AG04450 (cell line): ENCODE measurements at regions not wholly inside any gene's neighbourhood (a gene's known extent, or its start where the extent isn't known, plus 50 kb on each side); places are given as distances from the start of the nearest gene placed in this dataset.

ENCODE experiments used
- CTCF ChIA-PET: fragments of 300-600, 350-600 bp; formaldehyde crosslinking; extraction: SDS; loops from one replicate; lab custom pipeline; 2022; ENCODE audit warnings: antibody characterized with exemption, inconsistent platforms; lab: Charles Lee
- POLR2A ChIA-PET: fragments of 350-600 bp; formaldehyde crosslinking; extraction: SDS; loops from one replicate; lab custom pipeline; 2021; ENCODE audit warnings: antibody characterized with exemption, inconsistent platforms; lab: Yijun Ruan, JAX
- DNase-seq: peaks from one replicate; pipeline ENCODE4 v3.0.0-alpha.2; 2011; ENCODE audit warnings: low read depth, low spot score
- H3K27ac ChIP-seq: one replicate; pipeline ENCODE4 v1.5.1; 2012; ENCODE audit warnings: low read depth, low read length, control low read depth
- H3K27me3 ChIP-seq: one replicate; pipeline ENCODE4 v1.6.0; 2012; ENCODE audit warnings: low read length; ENCODE audit not compliant: control insufficient read depth, insufficient read depth
- H3K4me3 ChIP-seq: 2 replicates; pipeline ENCODE4 v1.5.1; 2011; ENCODE audit warnings: mild to moderate bottlenecking, low read depth, low read length, control low read depth
- H3K9me3 ChIP-seq: 2 replicates; pipeline ENCODE4 v1.5.1; 2012; ENCODE audit warnings: low read length; ENCODE audit not compliant: control insufficient read depth, insufficient read depth
- CTCF ChIP-seq: IDR thresholded peaks from 2 replicates; pipeline ENCODE4 v1.5.1; 2011; ENCODE audit warnings: low read depth, low read length, control low read depth, inconsistent platforms

GRCh38 chrX:38879631-38880220 is 78.5 kb downstream of the MID1IP1 start:
- no peaks in the 10 kb centered on the region for H3K27me3 ChIP-seq
- H3K4me3 ChIP-seq, result no peak overlapping the region
- no peak for DNase-seq
- no peak for TF ChIP-seq CTCF
- CTCF ChIA-PET, result no interaction called here
- H3K27ac ChIP-seq, result no peak overlapping the region
- H3K9me3 ChIP-seq, result no peaks in the 10 kb centered on the region
- POLR2A ChIA-PET, result no interaction called here

GRCh38 chrX:38880296-38880854 is 79.1 kb downstream of the MID1IP1 start:
- Histone ChIP-seq H3K4me3 (no peak overlapping the region), H3K27me3 (no peaks in the 10 kb centered on the region), H3K27ac (no peak overlapping the region), H3K9me3 (no peaks in the 10 kb centered on the region)
- POLR2A ChIA-PET, result no interaction called here
- TF ChIP-seq CTCF, result no peak
- DNase-seq, result no peak
- CTCF ChIA-PET, result no interaction called here

- TF ChIP-seq CTCF, result no peak
- POLR2A ChIA-PET, result no interaction called here
Measured at GRCh38 chrX:38881066-38881465, 79.8 kb downstream of the MID1IP1 start.

GRCh38 chrX:38881727-38882126 is 80.5 kb downstream of the MID1IP1 start:
- POLR2A ChIA-PET, result no interaction called here
- CTCF ChIA-PET, result no interaction called here
- H3K4me3 ChIP-seq, result no peak overlapping the region
- no peaks in the 10 kb centered on the region for H3K27me3 ChIP-seq
- no peak for TF ChIP-seq CTCF
- H3K9me3 ChIP-seq, result no peaks in the 10 kb centered on the region
- no peak for DNase-seq
- H3K27ac ChIP-seq, result no peak overlapping the region

More at GRCh38 chrX:38881066-38881465, 79.8 kb downstream of the MID1IP1 start:
- Histone ChIP-seq H3K9me3 (no peaks in the 10 kb centered on the region), H3K27ac (no peak overlapping the region), H3K4me3 (no peak overlapping the region), H3K27me3 (no peaks in the 10 kb centered on the region)
- CTCF ChIA-PET, result no interaction called here
- DNase-seq, result no peak

GRCh38 chrX:38882894-38883626 is 81.8 kb downstream of the MID1IP1 start:
- Histone ChIP-seq H3K27me3 (no peaks in the 10 kb centered on the region), H3K9me3 (no peaks in the 10 kb centered on the region), H3K4me3 (no peak overlapping the region), H3K27ac (peak overlapping the region; percentile 31)
- DNase-seq, result peak; percentile 11
- ChIA-PET POLR2A (no interaction called here), CTCF (no interaction called here)
- no peak for TF ChIP-seq CTCF
